MV-4-11 (cell line): ENCODE measurements at regions not wholly inside any gene's neighbourhood (a gene's known extent, or its start where the extent isn't known, plus 50 kb on each side); places are given as distances from the start of the nearest gene placed in this dataset.
A peak's percentile ranks its signal among the peaks of the same experiment; 100 is the strongest.

Experiments
- DNase-seq: peaks from one replicate; lab custom pipeline; 2025; lab: John Stamatoyannopoulos, UW

DNA sequence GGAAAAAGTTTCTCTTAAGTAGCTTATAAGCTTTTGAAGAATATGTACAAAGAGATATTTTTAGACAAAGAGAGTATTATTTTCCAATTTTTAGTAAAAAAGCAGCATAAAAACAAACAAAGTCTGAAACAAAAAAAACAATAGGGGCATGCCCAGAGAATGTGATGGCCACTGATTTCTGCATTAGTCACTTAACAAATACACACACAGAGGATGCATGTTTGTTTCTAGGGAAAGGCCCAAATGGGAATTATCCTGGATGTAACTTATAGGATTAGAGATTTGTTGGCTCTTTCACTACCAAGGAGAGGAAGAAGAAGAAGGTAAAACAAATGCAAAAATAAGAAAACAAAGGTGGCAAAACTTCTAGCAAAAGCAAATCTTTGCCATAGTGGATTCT is 95.9 kb upstream of the SCOC start:
- no peak for DNase-seq

DNA sequence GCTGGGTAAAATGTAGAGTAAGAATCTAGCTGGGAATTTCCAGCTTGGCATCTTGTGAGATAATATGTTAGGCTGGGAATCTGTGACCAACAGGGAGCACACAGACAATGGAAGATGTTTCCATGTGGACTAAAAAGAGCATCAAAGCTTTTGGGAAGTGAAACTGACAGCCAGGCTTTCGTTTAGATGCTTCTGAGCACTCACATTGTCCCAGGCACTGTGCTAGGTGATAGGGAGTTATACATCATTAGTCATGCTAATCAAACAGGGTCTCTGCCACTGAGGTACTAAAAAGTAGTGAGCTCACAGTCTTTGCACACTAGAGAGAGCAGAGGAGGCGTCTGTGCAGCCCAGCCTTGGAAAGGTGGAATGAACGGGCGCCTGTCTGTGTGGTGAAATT is 101.9 kb upstream of the SCOC start:
- peak; percentile 57 for DNase-seq

DNA sequence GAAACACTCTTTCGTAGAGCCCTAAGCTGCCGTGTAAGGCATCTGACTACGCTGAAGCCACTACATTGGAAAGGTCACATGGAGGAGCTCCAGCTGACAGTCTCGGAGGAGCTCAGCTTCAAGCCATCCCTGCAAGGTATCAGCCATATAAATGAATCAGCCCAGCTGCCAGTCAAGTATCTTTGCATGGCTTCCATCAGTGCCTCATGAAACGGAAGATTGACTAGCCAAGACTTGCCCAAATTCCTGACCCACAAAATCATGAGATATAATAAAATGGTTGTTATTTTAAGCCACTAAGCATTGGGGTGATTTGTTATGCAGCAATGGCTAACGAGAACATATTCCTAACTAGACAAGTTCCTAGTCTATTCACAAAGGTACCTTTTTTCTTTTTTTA is 104.1 kb upstream of the SCOC start:
- DNase-seq: no peak

DNA sequence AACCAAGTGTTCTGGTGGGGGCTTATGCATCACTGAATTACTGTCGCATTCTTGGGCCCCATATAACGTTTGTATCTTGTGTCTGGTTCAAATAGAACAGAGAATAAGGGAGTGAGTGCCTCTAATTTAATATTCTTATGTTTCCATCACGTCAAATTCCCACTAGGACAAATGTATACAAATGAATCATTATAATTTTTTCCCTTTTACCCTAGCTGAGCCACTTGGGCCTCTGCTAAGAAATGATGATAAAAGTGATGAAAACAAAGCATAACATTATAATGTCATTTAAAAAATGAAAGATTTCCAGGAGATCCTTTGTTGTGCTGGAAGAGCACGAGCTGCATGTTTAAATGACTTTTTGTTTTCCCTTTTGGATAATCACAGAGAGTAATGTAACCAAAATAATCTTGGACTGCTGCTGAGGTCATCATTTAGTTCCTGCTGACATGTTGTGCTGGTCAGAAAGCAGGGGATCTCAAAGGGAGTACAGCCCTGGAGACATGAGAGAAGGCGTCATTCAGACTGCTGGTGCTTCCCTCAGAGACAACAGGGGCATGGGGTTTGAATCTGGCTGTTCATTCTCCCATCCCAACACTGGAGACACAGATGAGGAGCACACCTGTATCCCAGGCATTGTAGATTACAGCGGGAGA is 105.1 kb upstream of the SCOC start:
- DNase-seq: no peak

DNA sequence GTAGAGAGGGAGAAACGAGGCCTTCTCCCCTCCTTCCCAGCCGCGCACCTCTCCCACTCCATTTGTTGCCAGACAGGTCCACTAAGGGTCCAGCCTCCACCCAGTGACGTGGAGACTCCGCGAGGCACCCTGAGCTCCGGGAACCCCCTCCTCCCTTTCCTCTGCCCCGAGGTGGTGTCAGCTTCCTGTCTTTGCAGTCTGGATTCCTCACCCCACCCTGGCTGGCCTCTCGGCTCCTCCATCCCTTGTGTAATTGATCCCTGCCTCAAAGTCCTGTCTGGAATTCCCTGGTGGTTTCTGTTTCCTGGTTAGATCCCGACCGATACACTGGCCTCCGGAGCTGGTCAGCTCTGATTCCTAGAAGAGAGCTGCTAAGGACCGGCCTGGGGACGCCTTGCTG is 105.9 kb upstream of the SCOC start:
- no peak for DNase-seq

DNA sequence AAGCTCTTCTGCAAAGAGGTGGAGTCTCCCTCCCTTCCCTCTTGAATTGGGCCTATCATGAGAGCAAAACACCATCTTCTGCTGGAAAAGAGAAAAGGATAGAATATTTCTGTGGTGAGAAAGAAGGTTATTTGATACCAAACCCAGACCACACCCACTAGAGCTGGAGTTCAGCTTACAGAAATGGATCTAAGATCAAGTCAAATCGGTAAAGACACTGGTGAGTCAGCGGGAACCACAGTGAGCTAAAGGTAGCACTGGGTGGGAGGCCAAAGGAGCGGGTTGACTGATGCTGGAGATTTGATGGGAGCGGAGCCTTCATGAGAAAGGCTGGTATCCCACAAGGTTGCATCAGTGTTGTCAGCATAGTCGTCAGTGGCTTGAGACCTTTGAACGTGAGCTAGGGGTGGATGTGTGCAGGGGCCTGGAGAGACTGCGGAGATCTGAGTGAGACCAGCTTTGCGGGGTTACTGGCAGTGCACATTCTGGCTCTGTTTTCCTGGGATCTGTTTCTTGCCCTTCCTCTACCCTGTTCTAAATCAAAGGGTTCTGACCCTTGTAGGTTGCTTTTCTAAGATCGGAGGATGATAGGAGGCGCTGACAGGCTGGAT is 106.4 kb upstream of the SCOC start:
- no peak for DNase-seq

DNA sequence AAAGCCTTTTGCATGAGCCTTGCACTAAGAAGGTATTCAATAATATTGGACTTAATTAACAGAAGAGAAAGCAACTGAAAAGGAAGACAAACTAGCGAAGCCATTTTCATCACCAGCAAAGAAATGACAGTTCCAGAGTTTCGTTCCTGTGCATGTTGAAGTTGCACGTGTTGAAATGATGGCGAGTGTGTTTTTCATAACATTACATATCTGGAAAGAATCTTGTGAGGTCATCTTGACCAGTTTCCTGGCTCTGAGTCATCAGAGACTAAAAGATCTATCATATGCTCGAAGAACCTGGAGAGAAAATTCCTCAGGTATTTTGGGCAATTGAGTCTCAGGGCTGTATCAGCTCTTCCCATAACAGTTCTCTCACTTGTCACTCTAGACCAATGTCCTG is 106.2 kb upstream of the MAML3 start:
- peak; percentile 47 for DNase-seq

DNA sequence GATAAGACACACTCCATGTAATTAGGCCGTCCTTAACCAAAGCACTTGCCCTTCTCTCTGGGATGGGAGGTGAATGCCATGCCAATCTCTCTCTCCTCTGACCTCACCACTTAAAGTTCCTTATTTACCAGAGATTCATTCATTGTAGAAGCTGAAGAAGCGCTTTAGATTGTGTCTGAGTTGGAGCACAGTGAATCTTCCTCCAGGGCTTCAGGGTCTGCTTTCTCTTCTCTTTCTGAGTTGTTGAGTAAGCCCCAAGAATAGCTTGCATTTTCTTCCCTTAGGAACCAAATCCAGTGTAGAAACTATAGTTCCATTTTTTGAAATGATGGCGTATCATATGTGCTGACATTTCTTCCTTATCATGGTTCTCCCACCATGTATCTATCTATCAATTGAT is 104.5 kb upstream of the MAML3 start:
- peak; percentile 44 for DNase-seq

DNA sequence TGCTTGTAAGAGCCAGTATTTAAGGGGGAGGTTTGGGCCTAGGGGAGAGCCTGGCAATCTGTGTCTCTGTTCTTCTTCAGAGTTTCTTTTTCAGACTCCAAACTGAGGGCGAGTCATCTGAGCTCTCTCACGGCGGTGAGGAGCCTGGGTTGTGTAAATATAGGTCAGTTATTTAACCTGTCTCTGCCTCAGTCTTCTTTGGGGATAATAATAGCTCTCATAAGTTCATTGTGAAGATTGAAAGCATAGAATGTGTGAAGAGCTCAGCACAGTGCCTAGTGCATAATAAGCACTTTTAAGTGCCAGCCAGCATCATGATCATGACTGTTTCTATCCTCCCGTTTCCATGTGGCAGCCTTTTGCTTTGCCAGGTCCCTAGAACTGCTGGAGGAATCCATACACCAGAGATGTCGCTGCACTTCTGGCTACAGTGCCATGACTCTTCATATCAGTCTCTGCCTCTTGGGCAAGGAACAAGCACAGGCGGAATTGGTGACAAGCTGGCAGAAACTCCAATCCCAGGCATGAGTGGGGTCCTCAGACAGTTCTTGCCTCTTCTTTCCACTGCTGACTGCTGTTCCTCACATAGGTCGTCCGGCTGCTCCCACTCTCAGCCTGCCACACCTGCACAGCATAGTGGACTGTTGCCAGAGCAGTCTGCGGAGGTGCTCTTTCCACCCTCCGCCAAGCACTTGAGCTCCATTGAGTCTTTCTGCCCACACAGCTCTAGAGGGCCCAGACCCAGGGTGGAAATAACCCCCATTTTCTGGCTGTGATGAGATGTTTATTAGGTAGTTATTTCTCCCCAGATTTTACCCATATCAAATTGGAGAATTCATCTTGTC is 103.7 kb upstream of the MAML3 start:
- DNase-seq: no peak

DNA sequence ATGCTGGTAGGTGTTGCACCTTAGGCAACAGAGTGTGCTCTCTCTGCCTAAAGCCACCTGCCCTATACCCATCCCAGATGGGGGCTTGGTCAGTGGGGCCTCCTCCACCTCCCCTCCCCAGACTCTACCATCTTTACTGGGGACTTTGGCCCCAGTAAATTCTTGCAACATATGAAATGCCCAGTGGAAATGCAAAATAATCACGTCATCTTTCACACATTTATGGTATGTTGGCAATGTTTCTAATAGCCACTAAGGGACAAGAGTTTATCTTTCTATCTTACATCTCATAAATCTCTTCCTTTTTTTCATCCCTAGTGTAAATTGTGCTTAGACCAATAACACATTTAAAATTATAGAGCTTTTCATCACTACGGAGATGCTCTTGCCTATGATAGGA is 103.0 kb upstream of the MAML3 start:
- no peak for DNase-seq

DNA sequence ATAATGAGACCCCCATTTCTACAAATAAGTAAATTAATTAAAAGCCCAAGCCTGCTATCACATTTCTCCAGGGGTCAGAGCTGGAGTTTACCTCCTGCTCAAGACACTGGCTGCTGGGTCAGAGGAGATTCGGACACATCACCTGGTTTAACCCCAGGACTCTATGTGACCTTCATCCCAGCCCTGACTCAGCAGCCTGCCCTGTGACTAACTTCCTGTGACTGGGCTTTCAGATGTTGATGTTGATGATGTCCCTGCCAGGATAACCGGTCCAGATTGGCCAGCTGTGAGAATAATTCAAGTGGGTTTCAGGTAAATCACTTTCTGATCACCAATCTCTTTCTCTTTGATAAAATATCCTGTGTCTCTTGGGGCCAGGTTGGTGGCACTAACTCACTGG is 102.4 kb upstream of the MAML3 start:
- no peak for DNase-seq

DNA sequence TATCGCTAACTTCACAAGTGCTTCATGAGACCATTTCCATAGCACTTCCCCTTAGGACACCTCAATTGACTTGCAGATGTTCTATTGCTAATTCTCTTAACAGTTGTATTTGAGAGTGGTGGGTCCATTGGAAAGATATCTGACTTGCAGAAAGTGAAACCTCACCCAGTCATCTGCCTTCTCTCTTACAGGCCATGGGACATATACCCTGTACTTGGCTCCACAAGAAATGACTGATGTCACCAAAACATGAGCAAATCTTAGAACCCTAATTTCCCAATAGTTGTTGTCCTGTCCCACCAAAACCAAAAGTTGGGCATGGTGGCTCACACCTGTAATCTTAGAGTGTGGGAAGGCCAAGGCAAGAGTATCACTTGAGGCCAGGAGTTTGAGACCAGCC is 101.9 kb upstream of the MAML3 start:
- DNase-seq: no peak

DNA sequence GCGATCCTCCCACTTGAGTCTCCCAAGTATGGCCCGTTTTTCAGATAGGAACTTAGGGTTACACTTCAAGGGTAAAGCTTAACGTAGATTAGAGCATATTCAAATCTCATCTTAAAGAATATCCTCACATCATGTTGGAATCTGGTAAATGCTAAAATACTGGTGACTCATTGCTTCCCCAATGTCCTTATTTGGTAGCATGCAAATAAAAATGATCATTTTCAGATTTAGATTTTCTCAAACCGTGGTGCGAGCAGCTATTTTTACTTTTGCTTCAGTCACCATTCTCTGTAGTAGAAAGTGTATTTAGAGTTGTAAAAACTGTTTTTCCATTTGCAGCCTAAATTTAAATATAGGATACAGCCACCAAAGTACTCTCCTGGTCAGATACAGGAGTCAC is 101.5 kb upstream of the MAML3 start:
- DNase-seq: no peak

DNA sequence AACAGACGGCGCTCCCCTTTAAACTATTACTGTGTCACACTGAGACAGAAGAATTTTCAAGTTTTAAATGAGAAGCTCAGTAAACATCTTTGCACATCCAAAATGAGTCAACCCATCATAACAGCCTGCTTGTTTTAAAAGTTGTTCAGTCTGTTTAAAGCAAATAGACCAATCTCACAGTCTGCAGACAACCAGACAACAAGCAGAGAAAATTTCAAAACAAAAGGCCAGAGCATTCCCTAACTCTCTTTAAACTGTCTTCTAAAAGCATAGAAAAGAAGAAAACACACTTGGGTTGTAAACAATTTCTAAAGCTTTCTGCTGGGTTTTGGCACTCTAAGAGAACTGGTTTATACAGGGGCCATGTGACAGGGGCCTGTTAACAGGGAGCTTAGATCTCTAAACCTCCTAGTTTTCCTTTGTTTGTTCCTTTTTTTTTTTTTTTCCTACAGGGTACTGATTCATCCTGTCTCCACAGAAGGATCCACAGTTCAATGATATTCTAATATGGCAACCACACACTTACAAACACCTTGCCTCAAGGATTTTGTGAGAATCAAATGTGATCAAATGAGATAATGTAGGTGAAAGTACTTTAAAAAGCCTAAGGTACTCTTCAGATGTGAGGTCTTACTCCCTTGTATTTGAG is 100.8 kb upstream of the MAML3 start:
- no peak for DNase-seq

DNA sequence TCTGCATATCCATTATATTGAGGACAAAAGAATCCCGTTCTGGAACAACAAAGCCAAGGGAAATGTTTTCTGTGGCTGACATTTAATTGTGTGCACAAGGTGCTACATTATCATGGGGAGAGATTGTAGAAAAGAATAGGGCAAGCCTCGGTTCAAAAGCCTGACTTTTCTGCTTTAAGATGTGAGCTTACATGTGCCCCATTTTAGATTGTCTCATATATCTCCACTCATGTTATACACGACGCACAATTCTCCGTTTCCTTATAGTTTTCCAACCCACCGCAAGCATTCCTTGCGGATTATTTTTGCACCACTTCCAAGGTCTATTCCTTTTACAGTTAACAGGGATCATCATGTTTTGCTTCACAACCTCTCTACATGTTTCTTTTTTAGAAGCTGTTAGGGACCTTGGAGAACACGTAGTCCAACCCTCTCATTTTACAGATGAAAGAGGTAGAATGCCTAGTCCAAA is 99.6 kb upstream of the MAML3 start:
- DNase-seq: no peak

DNA sequence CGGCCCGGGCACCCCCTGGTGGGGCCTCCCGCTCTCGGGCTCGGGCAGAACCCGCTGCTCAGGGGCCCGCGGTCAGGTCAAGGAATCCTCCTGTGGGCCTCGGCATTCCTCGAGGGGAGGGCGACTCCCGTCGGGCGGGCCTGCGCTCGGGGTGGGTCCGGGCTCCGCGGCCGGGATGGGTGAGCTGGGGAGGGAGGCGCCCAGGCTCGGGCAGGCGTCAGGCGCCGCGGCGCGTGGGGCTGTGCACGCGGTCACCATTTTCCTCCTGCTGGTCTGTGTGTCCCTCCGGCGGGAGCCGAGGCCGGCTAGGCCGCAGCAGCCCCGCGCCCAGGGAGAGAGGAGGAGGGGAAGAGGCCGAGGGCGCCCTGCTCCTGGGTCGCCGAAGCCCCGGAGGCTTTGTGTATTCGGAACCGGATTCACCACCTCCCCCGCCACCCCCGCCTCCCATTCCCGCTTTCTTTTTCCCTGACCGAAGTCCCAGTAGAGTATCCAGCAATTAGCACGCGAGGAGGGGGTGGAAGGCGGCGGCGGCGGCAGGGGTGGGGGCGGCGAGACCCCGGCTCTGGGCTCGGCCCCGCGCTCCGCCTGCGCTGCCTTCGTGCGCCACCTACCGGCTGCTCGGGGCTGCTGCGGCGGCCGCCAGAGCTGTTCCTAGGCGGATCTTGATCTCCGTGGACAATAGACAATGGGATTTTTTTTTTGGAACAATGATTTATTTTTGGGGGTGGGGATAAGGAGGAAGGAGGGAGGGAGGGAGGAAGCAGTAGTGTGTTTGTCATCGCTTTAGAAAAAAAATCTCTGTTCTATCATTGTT is 99.0 kb upstream of the MAML3 start:
- peak; percentile 19 for DNase-seq

DNA sequence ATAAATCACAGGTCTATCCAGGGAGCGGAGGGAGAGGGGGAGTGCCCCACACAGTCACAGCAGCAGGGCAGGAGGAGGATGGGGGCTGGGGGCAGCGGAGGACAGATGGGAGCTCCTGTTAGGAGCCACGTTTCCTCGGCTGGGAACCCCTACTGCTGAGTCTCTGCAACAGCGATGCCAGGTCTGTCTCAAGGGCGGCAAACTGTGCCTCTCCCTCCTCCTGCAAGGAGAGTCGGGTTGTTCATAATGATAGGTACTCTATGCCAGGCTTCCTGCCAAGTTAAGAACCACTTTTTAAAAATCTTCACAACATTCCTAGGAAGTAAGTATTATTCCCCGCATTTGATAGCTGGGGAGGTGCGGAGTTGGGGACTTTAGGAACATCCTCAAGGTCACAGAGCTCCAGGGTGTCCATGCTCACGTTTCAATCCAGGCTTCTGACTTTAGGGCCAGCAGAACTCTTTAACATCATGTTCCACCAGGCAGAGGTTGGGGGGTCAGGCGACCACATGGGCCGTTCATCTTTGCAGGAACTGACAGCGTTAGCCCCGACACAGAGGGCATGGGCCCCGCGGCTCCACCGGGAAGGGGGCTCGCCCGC is 98.3 kb upstream of the MAML3 start:
- DNase-seq: no peak

DNA sequence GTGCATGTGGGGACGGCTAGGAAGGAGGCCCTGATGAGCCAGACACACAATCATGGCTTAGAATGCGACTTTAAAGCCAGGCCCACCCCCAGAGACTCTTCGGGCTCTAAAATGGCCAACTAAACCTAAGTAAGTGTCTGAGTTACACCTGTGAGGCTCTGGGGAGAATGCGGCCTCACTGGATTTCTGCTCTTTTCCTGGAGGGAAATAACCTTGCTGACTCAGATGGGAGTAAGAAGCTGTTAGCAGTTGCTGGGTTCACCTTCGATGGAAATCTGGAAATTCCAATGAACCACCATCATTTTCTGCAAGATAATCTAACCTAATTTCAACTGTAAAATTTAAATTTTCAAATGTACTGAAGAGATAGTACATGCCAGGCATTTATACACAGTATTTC is 97.6 kb upstream of the MAML3 start:
- DNase-seq: no peak

DNA sequence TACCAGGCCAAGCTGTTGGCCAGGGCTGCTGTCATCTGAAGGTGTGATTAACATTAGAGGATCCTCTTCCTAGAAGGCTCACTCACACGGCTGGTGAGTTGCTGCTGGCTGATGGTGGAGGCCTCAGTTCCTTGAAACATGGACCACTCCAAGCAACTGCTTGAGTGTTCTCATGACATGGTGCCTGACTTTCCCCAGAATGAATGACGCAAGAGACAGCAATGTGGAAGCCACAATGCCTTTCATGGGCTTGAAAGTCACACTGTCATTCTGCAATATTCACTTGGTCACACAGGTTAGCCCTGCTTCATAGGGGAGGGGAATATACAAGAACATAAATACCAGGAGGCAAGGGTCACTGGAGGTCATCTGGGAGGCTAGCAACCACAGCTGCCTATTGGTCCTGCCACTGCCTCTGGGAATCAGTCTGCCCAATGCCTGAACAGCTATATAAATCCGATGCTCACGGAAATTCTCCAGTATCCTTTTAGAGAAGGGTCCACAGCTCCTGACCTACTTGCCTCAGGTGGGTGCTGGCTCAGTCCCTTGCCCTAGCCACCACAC is 97.1 kb upstream of the MAML3 start:
- DNase-seq: peak; percentile 89

DNA sequence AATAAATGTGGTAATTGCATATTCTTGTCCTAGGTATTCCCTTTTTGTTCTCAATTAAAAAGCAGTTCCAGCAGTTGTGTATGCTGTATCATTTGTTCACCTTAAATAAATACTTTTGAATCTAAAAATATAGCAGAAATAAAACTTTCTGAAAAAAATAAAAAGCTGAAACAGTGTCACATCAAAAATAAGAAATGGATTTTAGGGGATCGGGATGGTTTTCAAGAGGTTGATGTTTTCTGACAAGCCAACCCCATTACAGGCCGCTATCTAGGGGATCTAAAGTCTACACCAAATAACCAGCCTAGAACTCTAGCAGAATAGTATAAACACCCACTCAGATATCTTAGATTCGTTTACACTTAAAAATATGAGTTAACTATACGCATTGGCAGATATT is 95.4 kb upstream of the MAML3 start:
- peak; percentile 7 for DNase-seq

DNA sequence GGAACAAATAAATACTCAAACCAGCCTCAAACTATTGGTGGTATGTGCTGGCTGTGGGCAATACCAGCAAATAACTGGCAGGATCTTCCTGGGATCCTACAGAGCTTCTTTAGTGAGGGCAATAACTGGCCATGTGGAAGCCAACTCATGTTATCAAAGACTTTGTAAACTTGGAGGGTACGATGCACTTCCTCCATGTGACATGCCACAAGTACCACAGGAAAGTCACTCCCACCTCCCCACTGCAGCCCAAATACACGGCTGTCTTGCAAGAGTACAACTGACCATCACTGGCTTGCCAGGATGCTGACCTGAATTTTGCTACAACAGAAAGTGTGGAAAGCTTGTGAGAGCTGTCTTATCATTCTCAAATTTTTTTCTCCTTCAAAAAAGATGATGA is 93.3 kb upstream of the MAML3 start:
- peak; percentile 56 for DNase-seq
